Endometrial microvascular endothelial cells (primary cell): ENCODE measurements at regions not wholly inside any gene's neighbourhood (a gene's known extent, or its start where the extent isn't known, plus 50 kb on each side); places are given as distances from the start of the nearest gene placed in this dataset.
"Not testable (repeated sequence)": the region's sequence is repeated elsewhere in the genome, so short reads cannot be mapped to it uniquely, and the experiment has no call there.

Experiments
- in situ Hi-C: cut with HindIII; loops from 2 replicates; pipeline ENCODE4 v1.10.0; 2017; ENCODE audit warnings: low sequenced_read_pairs, low pct_unique_long_range_greater_than_20kb; ENCODE audit errors: inconsistent ontology term

GRCh38 chr1:94362466-94363058, 55.6 kb upstream of the ABCD3 start:
- in situ Hi-C loops = no loop called here

GRCh38 chr1:94358630-94359599, 59.3 kb upstream of the ABCD3 start:
- in situ Hi-C loops = no loop called here

- in situ Hi-C loops = no loop called here
Measured at GRCh38 chr1:94357661-94358060, 60.5 kb upstream of the ABCD3 start.

GRCh38 chr1:94355485-94355980, 62.7 kb upstream of the ABCD3 start:
- in situ Hi-C loops = no loop called here

- in situ Hi-C loops = no loop called here
Measured at GRCh38 chr1:94351481-94351880, 66.7 kb upstream of the ABCD3 start.

GRCh38 chr1:94350350-94350924, 67.8 kb upstream of the ABCD3 start:
- in situ Hi-C loops = no loop called here

- in situ Hi-C loops = no loop called here
Measured at GRCh38 chr1:94349853-94350252, 68.3 kb upstream of the ABCD3 start.

GRCh38 chr1:94348386-94348785, 69.8 kb upstream of the ABCD3 start:
- in situ Hi-C loops = not testable (repeated sequence)

GRCh38 chr1:94345148-94345721, 73.0 kb upstream of the ABCD3 start:
- in situ Hi-C loops = no loop called here

GRCh38 chr1:94342416-94342815, 75.8 kb upstream of the ABCD3 start:
- in situ Hi-C loops = no loop called here

- in situ Hi-C loops = no loop called here
Measured at GRCh38 chr1:94339206-94339927, 78.8 kb upstream of the ABCD3 start.

- in situ Hi-C loops = no loop called here
Measured at GRCh38 chr1:94336991-94337390, 81.2 kb upstream of the ABCD3 start.

GRCh38 chr1:94335950-94336349, 82.2 kb upstream of the ABCD3 start:
- in situ Hi-C loops = no loop called here

- in situ Hi-C loops = no loop called here
Measured at GRCh38 chr1:94335447-94335846, 82.7 kb upstream of the ABCD3 start.

GRCh38 chr1:94334764-94335163, 83.4 kb upstream of the ABCD3 start:
- in situ Hi-C loops = no loop called here

GRCh38 chr1:94332952-94333351, 85.2 kb upstream of the ABCD3 start:
- in situ Hi-C loops = no loop called here

- in situ Hi-C loops = no loop called here
Measured at GRCh38 chr1:94332516-94332915, 85.7 kb upstream of the ABCD3 start.

GRCh38 chr1:94329986-94330385, 88.2 kb upstream of the ABCD3 start:
- in situ Hi-C loops = no loop called here

GRCh38 chr1:94329276-94329675, 88.9 kb upstream of the ABCD3 start:
- in situ Hi-C loops = no loop called here
